HCT116 (cell line): ENCODE measurements at regions not wholly inside any gene's neighbourhood (a gene's known extent, or its start where the extent isn't known, plus 50 kb on each side); places are given as distances from the start of the nearest gene placed in this dataset.
A peak's percentile ranks its signal among the peaks of the same experiment; 100 is the strongest.

ENCODE experiments used
- ATAC-seq: fragments of 200-7000 bp; cut with Tn5 transposase; 2 replicates; pipeline ENCODE4 v1.9.1; 2020; ENCODE audit warnings: mild to moderate bottlenecking, moderate library complexity
- BruUV-seq: library from RNA; stranded (reverse); fragments of 400-500 nt; replicated peaks from 2 replicates; lab custom pipeline; 2021; lab: Mats Ljungman, UMichigan
- CTCF ChIA-PET: fragments of 300-600 bp; sonication (Branson Sonifier 250); formaldehyde crosslinking; loops from one replicate; lab custom pipeline; 2021; ENCODE audit warnings: antibody characterized with exemption; lab: Charles Lee
- POLR2A ChIA-PET: fragments of 300-600, 350-600 bp; sonication (Branson Sonifier 250); formaldehyde crosslinking; loops from one replicate; lab custom pipeline; 2021; ENCODE audit warnings: antibody characterized with exemption; lab: Charles Lee
- RAD21 ChIA-PET, 2 experiments: fragments of 300-600 bp; sonication (Branson Sonifier 250); formaldehyde crosslinking; loops; one replicate each; lab custom pipeline; 2023; ENCODE audit warnings: low total read pairs in 2 of 2; ENCODE audit not compliant: uncharacterized antibody in 2 of 2, unreplicated experiment in 2 of 2, low non-redundant PET in 1 of 2; lab: Charles Lee
- DNase-seq: peaks from one replicate; pipeline ENCODE4 v3.0.0-alpha.2; 2010; ENCODE audit warnings: low read depth, low spot score
- H2AFZ ChIP-seq: fragments of 200-600 bp; shearing (Covaris generic), sonication (generic); 2 replicates; pipeline ENCODE4 v1.6.1; 2017; ENCODE audit warnings: low read depth, mixed run types, mixed read lengths, antibody characterized with exemption, low read length; ENCODE audit not compliant: poor library complexity, severe bottlenecking
- H3K27ac ChIP-seq: 2 replicates; pipeline ENCODE4 v1.5.1; 2012; ENCODE audit warnings: low read depth, low read length
- H3K27me3 ChIP-seq: fragments of 200-600 bp; sonication (generic); 2 replicates; pipeline ENCODE4 v1.6.1; 2016; ENCODE audit warnings: mixed run types, low read length, mixed read lengths; ENCODE audit not compliant: insufficient read depth
- H3K36me3 ChIP-seq, 2 experiments: fragments of 200-500 bp in 1 of 2; fragments of 200-600 bp in 1 of 2; sonication (Bioruptor generic) in 1 of 2; sonication (generic) in 1 of 2; 2 replicates each; pipeline versions ENCODE4 v1.5.1 to v1.6.1; 2014 to 2016; ENCODE audit warnings: low read length in 2 of 2, inconsistent platforms in 1 of 2, mixed read lengths in 1 of 2, mixed run types in 1 of 2; ENCODE audit not compliant: insufficient read depth in 2 of 2, control insufficient read depth in 1 of 2
- H3K4me1 ChIP-seq, 2 experiments: fragments of 200-600 bp in 1 of 2; sonication (generic) in 1 of 2; 2 replicates each; pipeline versions ENCODE4 v1.5.1 to v1.6.1; 2012 to 2017; ENCODE audit warnings: low read length in 2 of 2, inconsistent platforms in 1 of 2, mild to moderate bottlenecking in 1 of 2, mixed read lengths in 1 of 2, mixed run types in 1 of 2, moderate library complexity in 1 of 2; ENCODE audit not compliant: insufficient read depth in 2 of 2, control insufficient read depth in 1 of 2
- H3K4me2 ChIP-seq: fragments of 200-600 bp; sonication (generic); 2 replicates; pipeline ENCODE4 v1.6.1; 2017; ENCODE audit warnings: mixed run types, low read length, mixed read lengths
- H3K4me3 ChIP-seq, 2 experiments: fragments of 200-600 bp in 1 of 2; sonication (generic) in 1 of 2; replicated peaks in 1 of 2; 2 replicates each; pipeline ENCODE4 v1.5.1; 2011 to 2016; ENCODE audit warnings: low read length in 2 of 2, control low read depth in 1 of 2, low read depth in 1 of 2, mild to moderate bottlenecking in 1 of 2, mixed read lengths in 1 of 2, mixed run types in 1 of 2
- H3K79me2 ChIP-seq: fragments of 200-600 bp; sonication (generic); 2 replicates; pipeline ENCODE4 v1.6.1; 2017; ENCODE audit warnings: mild to moderate bottlenecking, mixed run types, low read length, moderate library complexity, mixed read lengths; ENCODE audit not compliant: insufficient read depth
- H3K9ac ChIP-seq: fragments of 200-600 bp; sonication (generic); 2 replicates; pipeline ENCODE4 v1.6.1; 2016; ENCODE audit warnings: low read length, mixed read lengths
- H3K9me2 ChIP-seq: fragments of 200-600 bp; sonication (generic), shearing (Covaris generic); 2 replicates; pipeline ENCODE4 v1.6.1; 2017; ENCODE audit warnings: mixed run types, mild to moderate bottlenecking, moderate library complexity; ENCODE audit not compliant: insufficient read depth
- H3K9me3 ChIP-seq, 2 experiments: fragments of 200-500 bp in 1 of 2; fragments of 200-600 bp in 1 of 2; sonication (Bioruptor generic) in 1 of 2; sonication (generic) in 1 of 2; 2 replicates each; pipeline ENCODE4 v1.6.1; 2014 to 2017; ENCODE audit warnings: low read length in 2 of 2, mixed read lengths in 2 of 2, inconsistent platforms in 1 of 2, low read depth in 1 of 2, mild to moderate bottlenecking in 1 of 2, mixed run types in 1 of 2, moderate library complexity in 1 of 2; ENCODE audit not compliant: control insufficient read depth in 1 of 2, insufficient read depth in 1 of 2
- H4K20me1 ChIP-seq: fragments of 200-600 bp; sonication (generic), shearing (Covaris generic); 2 replicates; pipeline ENCODE4 v1.6.1; 2017; ENCODE audit warnings: mixed run types, mild to moderate bottlenecking, moderate library complexity; ENCODE audit not compliant: insufficient read depth
- ATF3 ChIP-seq: IDR thresholded peaks from 2 replicates; pipeline ENCODE4 v1.6.1; 2012
- CEBPB ChIP-seq: IDR thresholded peaks from 2 replicates; pipeline ENCODE4 v1.6.1; 2012; ENCODE audit warnings: low read depth
- CTCF ChIP-seq, 3 experiments: fragments of 200-600 bp in 1 of 3; sonication (generic) in 1 of 3; IDR thresholded peaks in 2 of 3; conservative IDR thresholded peaks in 1 of 3; 2 replicates each; pipeline ENCODE4 v1.5.1; 2012 to 2017; ENCODE audit warnings: low read depth in 2 of 3, low read length in 2 of 3, antibody characterized with exemption in 1 of 3, borderline replicate concordance in 1 of 3, control low read depth in 1 of 3, mild to moderate bottlenecking in 1 of 3, mixed read lengths in 1 of 3, mixed run types in 1 of 3, moderate library complexity in 1 of 3; ENCODE audit not compliant: insufficient read depth in 1 of 3
- MAX ChIP-seq: IDR thresholded peaks from 2 replicates; pipeline ENCODE4 v1.6.1; 2012
- SP1 ChIP-seq: IDR thresholded peaks from 2 replicates; pipeline ENCODE4 v1.6.1; 2012; ENCODE audit warnings: low read depth
- YY1 ChIP-seq: IDR thresholded peaks from 2 replicates; pipeline ENCODE4 v1.6.1; 2011; ENCODE audit warnings: low read length, low read depth, moderate library complexity, mild to moderate bottlenecking; ENCODE audit not compliant: insufficient replicate concordance; ENCODE audit errors: extremely low read depth
- intact Hi-C: fragments of 100-400 bp; cut with micrococcal nuclease; formaldehyde crosslinking; loops from 2 replicates; pipeline ENCODE4 v1.10.0; 2022

- intact Hi-C loops = no loop called here
- Histone ChIP-seq H3K36me3 (no peaks in the 10 kb centered on the region), H3K9me2 (no peaks in the 10 kb centered on the region), H3K4me1 (no peaks in the 10 kb centered on the region), H3K27me3 (no peaks in the 10 kb centered on the region), H2AFZ (no peak overlapping the region), H3K4me3 (no peak overlapping the region), H3K9ac (no peak overlapping the region), H4K20me1 (no peaks in the 10 kb centered on the region), H3K4me2 (no peak overlapping the region), H3K27ac (no peak overlapping the region), H3K79me2 (no peaks in the 10 kb centered on the region), H3K9me3 (no peaks in the 10 kb centered on the region)
- POLR2A ChIA-PET = no interaction called here
- DNase-seq (no peak), ATAC-seq (no peak)
- no TSS peak for BruUV-seq
- RAD21 ChIA-PET = no interaction called here
- TF ChIP-seq ATF3 = no peak
- TF ChIP-seq SP1 = no peak
- no peak for TF ChIP-seq MAX
- no peak for TF ChIP-seq YY1
- CTCF ChIA-PET = no interaction called here
These were observed 115.7 kb downstream of the CENPF start for GRCh38 chr1:214718724-214719123.

GRCh38 chr1:214719207-214719606 is 116.2 kb downstream of the CENPF start:
- Histone ChIP-seq H3K4me3 (no peak overlapping the region), H3K9me3 (no peaks in the 10 kb centered on the region), H3K4me2 (no peak overlapping the region), H3K79me2 (no peaks in the 10 kb centered on the region), H3K9me2 (no peaks in the 10 kb centered on the region), H4K20me1 (no peaks in the 10 kb centered on the region), H3K27me3 (no peaks in the 10 kb centered on the region), H3K36me3 (no peaks in the 10 kb centered on the region), H3K4me1 (no peaks in the 10 kb centered on the region), H3K9ac (no peak overlapping the region), H3K27ac (no peak overlapping the region), H2AFZ (no peak overlapping the region)
- TF ChIP-seq CEBPB (no peak), CTCF (IDR thresholded peaks at IDR 0.05 in 2 of 3, conservative IDR thresholded peaks at IDR 0.05 in 1 of 3; ENCODE audit: borderline replicate concordance in 1 of 3, insufficient read depth in 1 of 3, low read depth in 2 of 3, low read length in 2 of 3) (peak in 2 of 3 experiments; percentile 39 to 42; a peak in 4 of 6 replicates)
- BruUV-seq = no TSS peak
- ChIA-PET CTCF (no interaction called here), POLR2A (no interaction called here), RAD21 (no interaction called here)
- no peak for DNase-seq
- peak; percentile 69 for ATAC-seq
- intact Hi-C loops = no loop called here
